ENCODE measurements at regions not wholly inside any gene's neighbourhood (a gene's known extent, or its start where the extent isn't known, plus 50 kb on each side); places are given as distances from the start of the nearest gene placed in this dataset.

DNA sequence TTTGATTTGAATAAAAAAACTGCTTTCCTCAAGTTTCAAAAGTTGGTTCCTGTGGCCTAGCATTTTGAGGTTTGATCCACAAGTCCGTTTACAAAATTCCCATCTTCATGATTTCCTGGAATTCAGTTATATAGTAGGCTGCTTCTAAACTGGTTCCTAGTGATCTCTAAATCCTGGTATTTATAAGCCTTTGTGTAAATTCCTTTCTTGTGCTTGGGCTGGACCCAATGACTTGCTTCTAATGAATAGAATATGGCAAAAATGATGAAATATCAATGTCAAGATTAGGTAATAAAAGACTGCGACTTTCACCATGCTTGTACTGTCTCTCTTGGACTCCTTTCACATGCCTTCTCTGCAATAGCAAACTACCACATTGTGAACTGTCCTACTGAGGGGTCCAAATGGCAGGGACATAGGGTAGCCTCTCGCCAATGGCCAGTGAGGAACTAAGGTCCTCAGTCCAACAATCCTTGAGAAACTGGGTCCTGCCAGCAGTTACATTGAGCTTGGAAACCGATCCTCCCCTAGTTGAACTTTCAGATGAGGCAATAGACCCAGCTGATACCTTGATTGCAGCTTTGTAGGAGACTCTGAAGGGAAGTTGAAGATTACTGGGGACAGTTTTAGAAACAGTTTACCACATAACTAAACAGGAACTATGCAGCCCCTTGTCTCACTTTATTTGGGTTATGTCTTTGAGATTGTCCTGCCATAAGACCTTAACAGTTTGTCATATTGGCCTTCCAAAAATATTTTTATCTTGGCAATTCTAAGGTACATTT is 303.9 kb upstream of the TBC1D5 start:
- DNase-seq (ENCODE audit: low read depth in 1 of 2, low spot score in 1 of 2), result no peak

DNA sequence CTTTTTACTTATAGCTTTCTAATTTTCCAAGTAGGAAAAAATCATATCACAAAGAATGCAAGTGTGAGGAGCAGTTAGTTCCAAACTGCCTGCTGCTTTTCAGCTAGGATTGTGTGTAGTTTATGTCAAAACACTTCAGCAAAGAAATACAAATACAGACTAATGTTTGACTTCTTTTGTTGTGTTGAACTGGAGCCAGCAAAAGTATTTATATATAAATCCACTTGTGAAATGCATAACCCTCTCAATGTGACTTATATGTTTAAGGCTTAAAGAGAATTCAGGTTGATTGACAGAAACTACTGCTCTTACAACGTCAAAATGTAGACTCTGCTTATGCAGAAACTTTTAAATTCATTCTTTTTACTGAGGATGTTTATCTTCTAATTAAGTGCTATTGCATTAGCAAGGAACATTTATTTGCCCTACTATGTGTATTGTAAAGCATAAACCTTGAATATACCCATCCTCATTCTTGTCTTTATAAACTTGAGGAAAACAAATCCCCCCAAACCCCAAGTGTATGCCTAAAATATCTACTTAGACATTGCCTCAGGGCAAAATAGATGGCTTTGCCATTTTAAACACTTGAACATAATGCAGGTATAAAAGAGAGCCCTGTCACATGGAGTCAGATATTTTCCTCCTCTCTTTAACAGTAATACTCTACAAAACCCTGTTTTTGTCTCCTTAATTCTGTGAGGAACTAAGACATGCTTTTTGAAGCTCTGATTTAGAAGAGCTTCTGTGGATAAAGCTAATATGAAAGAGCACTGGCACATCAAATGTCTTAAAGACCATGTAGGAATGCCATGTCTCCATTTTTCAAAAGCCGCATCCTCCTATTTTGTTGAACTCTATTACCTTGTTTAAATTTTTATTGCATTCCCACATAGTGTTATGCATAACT is 302.8 kb upstream of the TBC1D5 start:
- DNase-seq (ENCODE audit: low read depth in 1 of 2, low spot score in 1 of 2), result no peak

- DNase-seq (ENCODE audit: low read depth in 1 of 2, low spot score in 1 of 2), result no peak
These were observed 301.8 kb upstream of the TBC1D5 start for GRCh38 chr3:18044191-18044590.

- DNase-seq (ENCODE audit: low read depth in 1 of 2, low spot score in 1 of 2), result no peak
These were observed 294.0 kb upstream of the TBC1D5 start for GRCh38 chr3:18036450-18036815.

DNA sequence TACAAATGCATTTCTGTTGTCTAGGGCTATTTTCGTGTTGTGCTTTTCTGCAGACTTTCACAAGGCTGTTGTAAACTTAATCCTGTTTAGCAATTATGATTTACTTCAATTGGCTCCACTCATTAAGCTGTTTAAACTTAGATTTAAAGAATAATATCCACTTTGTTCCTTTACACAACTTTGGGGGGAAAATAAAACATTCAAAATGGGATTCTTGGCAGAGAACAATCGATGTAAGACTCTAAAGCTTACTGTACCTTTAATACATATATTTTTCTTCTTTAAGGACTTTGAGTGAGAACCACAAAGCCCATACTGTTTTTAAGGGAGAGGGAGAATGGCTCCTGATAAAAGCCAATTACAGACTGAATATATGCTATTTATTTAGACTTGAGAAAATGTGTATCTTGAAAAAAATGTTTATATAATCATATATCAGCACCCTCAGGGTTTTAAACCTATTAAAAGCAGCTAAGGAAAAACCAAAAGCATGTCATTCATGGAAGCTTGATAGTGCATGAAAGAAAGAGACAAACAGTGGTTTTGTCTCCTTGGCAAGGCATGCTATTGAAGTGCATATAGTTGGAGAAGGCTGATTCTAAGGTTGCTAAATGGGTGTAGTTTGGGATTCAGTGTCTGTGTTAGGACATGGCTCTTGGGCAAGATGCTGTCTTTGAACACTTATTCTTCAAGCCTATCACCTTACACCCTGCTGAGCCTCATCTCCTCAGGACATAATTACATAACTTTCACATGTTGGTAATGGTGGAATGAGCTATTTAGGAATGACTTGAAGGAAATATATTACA is 293.4 kb upstream of the TBC1D5 start:
- DNase-seq (ENCODE audit: low read depth in 1 of 2, low spot score in 1 of 2), result no peak

- DNase-seq (ENCODE audit: low read depth in 1 of 2, low spot score in 1 of 2), result no peak
These were observed 291.2 kb upstream of the TBC1D5 start for GRCh38 chr3:18033581-18034108.

DNA sequence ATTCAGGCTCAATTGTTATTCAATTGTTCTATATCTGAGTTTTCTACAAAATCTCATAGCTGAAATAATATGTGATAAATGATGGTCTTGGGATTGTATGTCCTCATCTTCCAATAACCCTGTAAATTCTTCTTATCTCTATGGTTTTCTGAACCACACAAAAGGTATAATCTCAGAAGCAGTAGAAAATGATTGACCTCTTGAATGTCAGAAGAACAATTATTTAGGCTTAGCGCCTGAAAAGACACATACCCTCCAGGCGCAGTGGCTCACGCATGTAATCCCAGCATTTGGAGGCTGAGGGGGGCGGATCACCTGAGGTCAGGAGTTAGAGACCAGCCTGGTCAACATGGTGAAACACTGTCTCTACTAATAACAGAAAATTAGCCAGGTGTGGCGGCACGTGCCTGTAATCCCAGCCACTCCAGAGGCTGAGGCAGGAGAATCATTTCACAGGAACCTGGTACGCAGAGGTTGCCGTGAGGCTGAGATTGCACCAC is 288.0 kb upstream of the TBC1D5 start:
- no peak for DNase-seq (ENCODE audit: low read depth in 1 of 2, low spot score in 1 of 2)

- no peak for DNase-seq (ENCODE audit: low read depth in 1 of 2, low spot score in 1 of 2)
These were observed 284.9 kb upstream of the TBC1D5 start for GRCh38 chr3:18027161-18027939.

DNA sequence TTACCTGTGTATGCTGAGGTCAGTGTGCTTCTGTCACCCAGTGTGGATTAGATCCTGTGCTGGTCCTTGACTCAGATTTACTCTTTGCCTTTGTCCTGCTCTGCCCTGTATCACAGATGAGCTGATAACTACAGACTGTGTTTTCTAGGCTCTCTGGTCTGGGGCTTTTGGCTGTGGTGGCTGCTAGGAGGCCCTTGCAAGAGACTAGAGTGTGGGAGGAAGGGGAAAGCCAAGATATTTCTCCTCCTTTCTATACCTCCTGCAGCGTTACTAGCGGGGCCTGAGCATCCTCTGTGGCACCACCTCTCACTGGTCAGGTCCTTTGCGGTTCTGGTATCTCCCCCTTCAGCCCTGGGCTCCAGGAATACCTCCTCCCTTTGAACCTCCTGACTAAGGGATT is 282.3 kb upstream of the TBC1D5 start:
- no peak for DNase-seq (ENCODE audit: low read depth in 1 of 2, low spot score in 1 of 2)

DNA sequence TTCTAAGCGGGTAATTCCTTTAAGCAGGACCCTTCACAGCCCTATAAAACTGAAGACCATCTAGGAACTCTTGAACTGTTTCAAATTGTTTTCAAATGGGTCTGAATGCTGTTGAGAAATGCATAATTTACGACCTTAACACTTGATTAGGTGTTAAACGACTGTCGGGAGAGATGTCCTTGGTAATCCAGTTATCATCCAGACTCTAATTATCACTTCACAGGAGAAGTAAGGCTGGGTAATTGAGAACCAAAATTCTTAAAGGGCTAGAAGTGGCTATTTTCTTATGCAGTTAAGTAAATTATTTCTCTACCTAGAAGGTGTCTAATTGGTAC is 276.7 kb upstream of the TBC1D5 start:
- DNase-seq (ENCODE audit: low read depth in 1 of 2, low spot score in 1 of 2), result no peak

GRCh38 chr3:18018491-18019160 is 276.2 kb upstream of the TBC1D5 start:
- DNase-seq (ENCODE audit: low read depth in 1 of 2, low spot score in 1 of 2), result no peak

DNA sequence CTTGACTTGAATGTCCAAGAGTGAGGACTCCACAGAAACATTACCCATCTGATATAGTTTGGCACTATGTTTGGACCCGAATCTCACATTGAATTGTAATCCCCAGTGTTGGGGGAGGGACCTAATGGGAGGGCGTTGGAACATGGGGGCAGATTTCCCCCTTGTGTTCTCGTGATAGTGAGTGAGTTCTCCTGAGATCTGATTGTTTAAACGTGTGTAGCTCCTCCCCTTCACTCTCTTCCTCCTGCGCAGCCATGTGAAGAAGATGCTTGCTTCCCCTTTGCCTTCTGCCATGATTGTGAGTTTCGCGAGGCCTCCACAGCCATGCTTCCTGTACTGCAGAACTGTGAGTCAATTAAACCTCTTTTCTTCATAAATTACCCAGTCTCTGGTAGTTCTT is 273.9 kb upstream of the TBC1D5 start:
- no peak for DNase-seq (ENCODE audit: low read depth in 1 of 2, low spot score in 1 of 2)

DNA sequence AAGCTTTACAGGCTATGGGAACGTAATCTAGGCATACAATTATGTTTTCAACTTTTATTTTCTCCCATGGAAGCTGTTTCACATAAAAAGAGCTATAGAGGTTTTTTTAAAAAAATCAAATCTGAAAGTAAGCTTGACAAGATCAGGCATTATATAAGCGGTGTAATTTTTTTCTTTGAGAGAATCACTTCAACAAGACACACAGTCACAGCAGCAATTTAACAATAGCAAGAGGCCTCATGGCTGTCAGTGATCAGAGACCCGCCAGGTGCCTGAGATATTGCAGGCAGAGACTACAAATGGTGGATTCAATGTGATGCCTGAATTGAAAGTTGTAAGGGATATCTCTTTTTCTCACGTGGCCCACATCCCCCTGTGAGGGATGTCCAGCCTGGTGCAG is 270.5 kb upstream of the TBC1D5 start:
- no peak for DNase-seq (ENCODE audit: low read depth in 1 of 2, low spot score in 1 of 2)

GRCh38 chr3:18012436-18012835 is 270.0 kb upstream of the TBC1D5 start:
- DNase-seq (ENCODE audit: low read depth in 1 of 2, low spot score in 1 of 2), result no peak

DNA sequence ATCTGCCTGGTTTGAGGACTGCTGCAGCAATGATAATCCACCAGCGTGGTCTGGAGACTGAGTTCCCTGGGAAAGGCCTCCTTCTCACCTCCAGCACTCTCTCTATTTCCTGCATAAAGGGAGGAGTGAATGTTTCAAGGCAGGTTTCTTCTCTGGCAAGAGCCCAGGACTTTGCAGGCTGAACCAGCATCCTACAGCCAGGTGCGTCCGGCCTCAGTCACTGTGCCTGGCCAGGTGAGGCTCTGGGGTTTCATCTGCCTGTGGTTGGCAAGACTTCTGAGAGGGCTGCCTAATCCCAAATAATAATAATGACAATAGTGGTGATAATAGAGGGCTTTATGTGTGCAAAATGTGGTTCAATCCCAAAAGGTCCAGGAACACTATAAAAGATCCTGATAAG is 269.0 kb upstream of the TBC1D5 start:
- DNase-seq (ENCODE audit: low read depth in 1 of 2, low spot score in 1 of 2), result no peak

DNA sequence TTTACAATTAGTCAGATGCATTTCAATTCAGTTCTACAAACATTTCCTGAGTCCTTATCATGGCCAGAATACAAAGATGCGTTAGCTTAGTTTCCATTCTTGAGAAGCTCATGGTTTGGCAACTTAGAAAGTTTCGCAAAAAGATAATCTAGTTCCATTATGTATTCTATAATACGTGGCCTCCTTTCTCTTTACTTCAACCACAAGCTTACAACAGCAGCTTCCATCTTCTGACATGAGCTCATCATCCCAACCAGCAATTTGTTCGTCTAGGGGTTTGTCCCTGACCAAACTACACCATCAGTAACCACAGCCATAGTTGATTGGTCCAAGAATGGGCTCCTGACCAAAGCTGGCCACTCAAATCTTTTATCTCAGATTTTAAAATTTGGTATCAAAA is 267.6 kb upstream of the TBC1D5 start:
- DNase-seq (ENCODE audit: low read depth in 1 of 2, low spot score in 1 of 2), result no peak

GRCh38 chr3:18008706-18009368 is 266.4 kb upstream of the TBC1D5 start:
- no peak for DNase-seq (ENCODE audit: low read depth in 1 of 2, low spot score in 1 of 2)

DNA sequence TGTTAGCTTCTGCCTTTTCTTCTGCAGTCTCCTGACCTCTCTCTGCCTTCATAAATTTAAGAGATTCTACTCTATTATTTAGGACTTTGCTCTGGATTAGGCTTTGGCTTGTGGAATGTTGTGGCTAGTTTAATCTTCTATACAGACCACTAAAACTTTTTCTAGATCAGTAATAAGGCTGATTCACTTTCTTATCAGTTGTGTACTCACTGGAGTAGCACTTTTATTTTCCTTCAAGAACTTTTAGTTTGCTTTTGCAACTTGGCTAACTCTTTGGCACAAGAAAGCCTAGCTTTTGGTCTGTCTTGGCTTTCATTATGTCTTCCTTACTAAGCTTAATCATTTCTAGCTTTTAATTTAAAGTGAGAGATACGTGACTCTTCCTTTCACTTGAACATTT is 265.5 kb upstream of the TBC1D5 start:
- no peak for DNase-seq (ENCODE audit: low read depth in 1 of 2, low spot score in 1 of 2)

DNA sequence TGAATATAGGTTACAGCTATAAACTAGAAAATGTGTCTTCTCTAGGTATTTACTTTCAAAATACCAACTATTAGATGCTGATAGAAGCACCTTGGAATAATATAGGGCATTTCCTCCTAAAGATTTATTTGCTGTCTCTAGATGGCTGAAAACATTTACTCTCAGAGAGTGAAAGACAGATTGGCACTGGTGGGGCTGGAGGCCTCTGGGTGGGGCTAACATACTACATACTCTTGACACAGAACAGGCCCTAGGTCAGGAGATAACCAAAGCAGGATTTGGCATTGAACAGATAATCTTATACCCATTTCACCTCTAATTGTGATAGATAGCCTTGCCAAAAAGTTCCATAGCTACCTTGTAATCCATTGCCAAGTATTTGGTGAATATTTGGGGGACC is 253.3 kb upstream of the TBC1D5 start:
- DNase-seq (ENCODE audit: low read depth in 1 of 2, low spot score in 1 of 2), result no peak

Data from activated CD4-positive, alpha-beta T cell treated with anti-CD3 and anti-CD28 coated beads, Interleukin-2, amount 50 U/mL, for 24 hours (primary cell).